HCT116 (cell line): ENCODE measurements at regions not wholly inside any gene's neighbourhood (a gene's known extent, or its start where the extent isn't known, plus 50 kb on each side); places are given as distances from the start of the nearest gene placed in this dataset.

Experiments
- ATAC-seq: fragments of 200-7000 bp; cut with Tn5 transposase; 2 replicates; pipeline ENCODE4 v1.9.1; 2020; ENCODE audit warnings: mild to moderate bottlenecking, moderate library complexity
- BruUV-seq: library from RNA; stranded (reverse); fragments of 400-500 nt; replicated peaks from 2 replicates; lab custom pipeline; 2021; lab: Mats Ljungman, UMichigan
- CTCF ChIA-PET: fragments of 300-600 bp; sonication (Branson Sonifier 250); formaldehyde crosslinking; loops from one replicate; lab custom pipeline; 2021; ENCODE audit warnings: antibody characterized with exemption; lab: Charles Lee
- POLR2A ChIA-PET: fragments of 300-600, 350-600 bp; sonication (Branson Sonifier 250); formaldehyde crosslinking; loops from one replicate; lab custom pipeline; 2021; ENCODE audit warnings: antibody characterized with exemption; lab: Charles Lee
- RAD21 ChIA-PET, 2 experiments: fragments of 300-600 bp; sonication (Branson Sonifier 250); formaldehyde crosslinking; loops; one replicate each; lab custom pipeline; 2023; ENCODE audit warnings: low total read pairs in 2 of 2; ENCODE audit not compliant: uncharacterized antibody in 2 of 2, unreplicated experiment in 2 of 2, low non-redundant PET in 1 of 2; lab: Charles Lee
- DNase-seq: peaks from one replicate; pipeline ENCODE4 v3.0.0-alpha.2; 2010; ENCODE audit warnings: low read depth, low spot score
- H2AFZ ChIP-seq: fragments of 200-600 bp; shearing (Covaris generic), sonication (generic); 2 replicates; pipeline ENCODE4 v1.6.1; 2017; ENCODE audit warnings: low read depth, mixed run types, mixed read lengths, antibody characterized with exemption, low read length; ENCODE audit not compliant: poor library complexity, severe bottlenecking
- H3K27ac ChIP-seq: 2 replicates; pipeline ENCODE4 v1.5.1; 2012; ENCODE audit warnings: low read depth, low read length
- H3K27me3 ChIP-seq: fragments of 200-600 bp; sonication (generic); 2 replicates; pipeline ENCODE4 v1.6.1; 2016; ENCODE audit warnings: mixed run types, low read length, mixed read lengths; ENCODE audit not compliant: insufficient read depth
- H3K36me3 ChIP-seq, 2 experiments: fragments of 200-500 bp in 1 of 2; fragments of 200-600 bp in 1 of 2; sonication (Bioruptor generic) in 1 of 2; sonication (generic) in 1 of 2; 2 replicates each; pipeline versions ENCODE4 v1.5.1 to v1.6.1; 2014 to 2016; ENCODE audit warnings: low read length in 2 of 2, inconsistent platforms in 1 of 2, mixed read lengths in 1 of 2, mixed run types in 1 of 2; ENCODE audit not compliant: insufficient read depth in 2 of 2, control insufficient read depth in 1 of 2
- H3K4me1 ChIP-seq, 2 experiments: fragments of 200-600 bp in 1 of 2; sonication (generic) in 1 of 2; 2 replicates each; pipeline versions ENCODE4 v1.5.1 to v1.6.1; 2012 to 2017; ENCODE audit warnings: low read length in 2 of 2, inconsistent platforms in 1 of 2, mild to moderate bottlenecking in 1 of 2, mixed read lengths in 1 of 2, mixed run types in 1 of 2, moderate library complexity in 1 of 2; ENCODE audit not compliant: insufficient read depth in 2 of 2, control insufficient read depth in 1 of 2
- H3K4me2 ChIP-seq: fragments of 200-600 bp; sonication (generic); 2 replicates; pipeline ENCODE4 v1.6.1; 2017; ENCODE audit warnings: mixed run types, low read length, mixed read lengths
- H3K4me3 ChIP-seq, 2 experiments: fragments of 200-600 bp in 1 of 2; sonication (generic) in 1 of 2; replicated peaks in 1 of 2; 2 replicates each; pipeline ENCODE4 v1.5.1; 2011 to 2016; ENCODE audit warnings: low read length in 2 of 2, control low read depth in 1 of 2, low read depth in 1 of 2, mild to moderate bottlenecking in 1 of 2, mixed read lengths in 1 of 2, mixed run types in 1 of 2
- H3K79me2 ChIP-seq: fragments of 200-600 bp; sonication (generic); 2 replicates; pipeline ENCODE4 v1.6.1; 2017; ENCODE audit warnings: mild to moderate bottlenecking, mixed run types, low read length, moderate library complexity, mixed read lengths; ENCODE audit not compliant: insufficient read depth
- H3K9ac ChIP-seq: fragments of 200-600 bp; sonication (generic); 2 replicates; pipeline ENCODE4 v1.6.1; 2016; ENCODE audit warnings: low read length, mixed read lengths
- H3K9me2 ChIP-seq: fragments of 200-600 bp; sonication (generic), shearing (Covaris generic); 2 replicates; pipeline ENCODE4 v1.6.1; 2017; ENCODE audit warnings: mixed run types, mild to moderate bottlenecking, moderate library complexity; ENCODE audit not compliant: insufficient read depth
- H3K9me3 ChIP-seq, 2 experiments: fragments of 200-500 bp in 1 of 2; fragments of 200-600 bp in 1 of 2; sonication (Bioruptor generic) in 1 of 2; sonication (generic) in 1 of 2; 2 replicates each; pipeline ENCODE4 v1.6.1; 2014 to 2017; ENCODE audit warnings: low read length in 2 of 2, mixed read lengths in 2 of 2, inconsistent platforms in 1 of 2, low read depth in 1 of 2, mild to moderate bottlenecking in 1 of 2, mixed run types in 1 of 2, moderate library complexity in 1 of 2; ENCODE audit not compliant: control insufficient read depth in 1 of 2, insufficient read depth in 1 of 2
- H4K20me1 ChIP-seq: fragments of 200-600 bp; sonication (generic), shearing (Covaris generic); 2 replicates; pipeline ENCODE4 v1.6.1; 2017; ENCODE audit warnings: mixed run types, mild to moderate bottlenecking, moderate library complexity; ENCODE audit not compliant: insufficient read depth
- CBX3 ChIP-seq: IDR thresholded peaks from 2 replicates; pipeline ENCODE4 v1.6.1; 2012; ENCODE audit warnings: low read depth
- CEBPB ChIP-seq: IDR thresholded peaks from 2 replicates; pipeline ENCODE4 v1.6.1; 2012; ENCODE audit warnings: low read depth
- EGR1 ChIP-seq: IDR thresholded peaks from 2 replicates; pipeline ENCODE4 v1.6.1; 2012; ENCODE audit warnings: low read depth
- FOSL1 ChIP-seq: IDR thresholded peaks from 2 replicates; pipeline ENCODE4 v1.6.1; 2012; ENCODE audit warnings: low read depth
- JUND ChIP-seq: IDR thresholded peaks from 2 replicates; pipeline ENCODE4 v1.6.1; 2012
- POLR2A ChIP-seq: IDR thresholded peaks from 2 replicates; pipeline ENCODE4 v1.7.0; 2011; ENCODE audit warnings: borderline replicate concordance; ENCODE audit not compliant: insufficient read depth, insufficient read length; ENCODE audit errors: extremely low read depth
- POLR2AphosphoS5 ChIP-seq: IDR thresholded peaks from 2 replicates; pipeline ENCODE4 v1.6.1; 2011; ENCODE audit warnings: mild to moderate bottlenecking, low read depth, low read length, moderate library complexity
- RAD21 ChIP-seq: IDR thresholded peaks from 2 replicates; pipeline ENCODE4 v1.6.1; 2012; ENCODE audit warnings: low read depth, mild to moderate bottlenecking
- SRF ChIP-seq: IDR thresholded peaks from 2 replicates; pipeline ENCODE4 v1.6.1; 2012; ENCODE audit warnings: low read depth
- TCF7L2 ChIP-seq: IDR thresholded peaks from 2 replicates; pipeline ENCODE4 v1.7.0; 2011; ENCODE audit warnings: borderline replicate concordance, inconsistent platforms; ENCODE audit not compliant: insufficient read depth, insufficient read length; ENCODE audit errors: extremely low read depth
- YY1 ChIP-seq: IDR thresholded peaks from 2 replicates; pipeline ENCODE4 v1.6.1; 2011; ENCODE audit warnings: low read length, low read depth, moderate library complexity, mild to moderate bottlenecking; ENCODE audit not compliant: insufficient replicate concordance; ENCODE audit errors: extremely low read depth
- ZFX ChIP-seq: fragments of 450-650 bp; IDR thresholded peaks from 2 replicates; pipeline ENCODE4 v1.6.1; 2017
- ZNF274 ChIP-seq: fragments of 200-500 bp; sonication (Bioruptor generic); IDR thresholded peaks from 2 replicates; pipeline ENCODE4 v1.6.1; 2014; ENCODE audit warnings: mild to moderate bottlenecking, low read depth, low read length, inconsistent platforms
- intact Hi-C: fragments of 100-400 bp; cut with micrococcal nuclease; formaldehyde crosslinking; loops from 2 replicates; pipeline ENCODE4 v1.10.0; 2022
- TF ChIP-seq, protein P1 (sequence below): IDR thresholded peaks from 2 replicates; pipeline ENCODE4 v1.6.1; 2012
- TF ChIP-seq, protein P2 (sequence below): IDR thresholded peaks from 2 replicates; pipeline ENCODE4 v1.6.1; 2012
- TF ChIP-seq, protein P3 (sequence below): IDR thresholded peaks from 2 replicates; pipeline ENCODE4 v1.6.1; 2011; ENCODE audit warnings: mild to moderate bottlenecking, low read length, moderate library complexity; ENCODE audit not compliant: insufficient replicate concordance; ENCODE audit errors: extremely low read depth
- TF ChIP-seq, protein P4 (sequence below), 3 experiments: fragments of 200-600 bp in 1 of 3; sonication (generic) in 1 of 3; IDR thresholded peaks in 2 of 3; conservative IDR thresholded peaks in 1 of 3; 2 replicates each; pipeline ENCODE4 v1.5.1; 2012 to 2017; ENCODE audit warnings: low read depth in 2 of 3, low read length in 2 of 3, antibody characterized with exemption in 1 of 3, borderline replicate concordance in 1 of 3, control low read depth in 1 of 3, mild to moderate bottlenecking in 1 of 3, mixed read lengths in 1 of 3, mixed run types in 1 of 3, moderate library complexity in 1 of 3; ENCODE audit not compliant: insufficient read depth in 1 of 3

- CTCF ChIA-PET, result no interaction called here
- intact Hi-C loops, result loop anchor here (10.0 kb wide), 1 partner anchor 55 kb away; no protein-coding TSS in a partner anchor
- RAD21 ChIA-PET, result no interaction called here
- POLR2A ChIA-PET, result no interaction called here
- no peak overlapping the region for H3K4me2 ChIP-seq
- H3K9ac ChIP-seq, result no peak overlapping the region
- no TSS peak for BruUV-seq
- H3K9me2 ChIP-seq, result no peaks in the 10 kb centered on the region
- peaks cover 17% of the 10 kb centered on the region; the same call in 1 of the 2 replicates for H3K27me3 ChIP-seq
- H3K36me3 ChIP-seq, result no peaks in the 10 kb centered on the region
- H3K79me2 ChIP-seq, result no peaks in the 10 kb centered on the region
- H3K27ac ChIP-seq, result no peak overlapping the region
- TF ChIP-seq, protein P1, sequence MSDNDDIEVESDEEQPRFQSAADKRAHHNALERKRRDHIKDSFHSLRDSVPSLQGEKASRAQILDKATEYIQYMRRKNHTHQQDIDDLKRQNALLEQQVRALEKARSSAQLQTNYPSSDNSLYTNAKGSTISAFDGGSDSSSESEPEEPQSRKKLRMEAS, result no peak
- no peak for TF ChIP-seq EGR1
- TF ChIP-seq, protein P2, sequence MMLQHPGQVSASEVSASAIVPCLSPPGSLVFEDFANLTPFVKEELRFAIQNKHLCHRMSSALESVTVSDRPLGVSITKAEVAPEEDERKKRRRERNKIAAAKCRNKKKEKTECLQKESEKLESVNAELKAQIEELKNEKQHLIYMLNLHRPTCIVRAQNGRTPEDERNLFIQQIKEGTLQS, result no peak
- TF ChIP-seq, protein P3, sequence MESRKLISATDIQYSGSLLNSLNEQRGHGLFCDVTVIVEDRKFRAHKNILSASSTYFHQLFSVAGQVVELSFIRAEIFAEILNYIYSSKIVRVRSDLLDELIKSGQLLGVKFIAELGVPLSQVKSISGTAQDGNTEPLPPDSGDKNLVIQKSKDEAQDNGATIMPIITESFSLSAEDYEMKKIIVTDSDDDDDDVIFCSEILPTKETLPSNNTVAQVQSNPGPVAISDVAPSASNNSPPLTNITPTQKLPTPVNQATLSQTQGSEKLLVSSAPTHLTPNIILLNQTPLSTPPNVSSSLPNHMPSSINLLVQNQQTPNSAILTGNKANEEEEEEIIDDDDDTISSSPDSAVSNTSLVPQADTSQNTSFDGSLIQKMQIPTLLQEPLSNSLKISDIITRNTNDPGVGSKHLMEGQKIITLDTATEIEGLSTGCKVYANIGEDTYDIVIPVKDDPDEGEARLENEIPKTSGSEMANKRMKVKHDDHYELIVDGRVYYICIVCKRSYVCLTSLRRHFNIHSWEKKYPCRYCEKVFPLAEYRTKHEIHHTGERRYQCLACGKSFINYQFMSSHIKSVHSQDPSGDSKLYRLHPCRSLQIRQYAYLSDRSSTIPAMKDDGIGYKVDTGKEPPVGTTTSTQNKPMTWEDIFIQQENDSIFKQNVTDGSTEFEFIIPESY, result no peak
- TF ChIP-seq, protein P4, sequence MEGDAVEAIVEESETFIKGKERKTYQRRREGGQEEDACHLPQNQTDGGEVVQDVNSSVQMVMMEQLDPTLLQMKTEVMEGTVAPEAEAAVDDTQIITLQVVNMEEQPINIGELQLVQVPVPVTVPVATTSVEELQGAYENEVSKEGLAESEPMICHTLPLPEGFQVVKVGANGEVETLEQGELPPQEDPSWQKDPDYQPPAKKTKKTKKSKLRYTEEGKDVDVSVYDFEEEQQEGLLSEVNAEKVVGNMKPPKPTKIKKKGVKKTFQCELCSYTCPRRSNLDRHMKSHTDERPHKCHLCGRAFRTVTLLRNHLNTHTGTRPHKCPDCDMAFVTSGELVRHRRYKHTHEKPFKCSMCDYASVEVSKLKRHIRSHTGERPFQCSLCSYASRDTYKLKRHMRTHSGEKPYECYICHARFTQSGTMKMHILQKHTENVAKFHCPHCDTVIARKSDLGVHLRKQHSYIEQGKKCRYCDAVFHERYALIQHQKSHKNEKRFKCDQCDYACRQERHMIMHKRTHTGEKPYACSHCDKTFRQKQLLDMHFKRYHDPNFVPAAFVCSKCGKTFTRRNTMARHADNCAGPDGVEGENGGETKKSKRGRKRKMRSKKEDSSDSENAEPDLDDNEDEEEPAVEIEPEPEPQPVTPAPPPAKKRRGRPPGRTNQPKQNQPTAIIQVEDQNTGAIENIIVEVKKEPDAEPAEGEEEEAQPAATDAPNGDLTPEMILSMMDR (IDR thresholded peaks at IDR 0.05 in 2 of 3, conservative IDR thresholded peaks at IDR 0.05 in 1 of 3; ENCODE audit: borderline replicate concordance in 1 of 3, insufficient read depth in 1 of 3, low read depth in 2 of 3, low read length in 2 of 3), result no peak
- no peak for TF ChIP-seq ZNF274
- no peak for TF ChIP-seq TCF7L2
- no peak for TF ChIP-seq JUND
- no peak for TF ChIP-seq CEBPB
- TF ChIP-seq SRF, result no peak
- TF ChIP-seq YY1, result no peak
- no peak for TF ChIP-seq RAD21
- no peak for TF ChIP-seq POLR2AphosphoS5
- no peak for TF ChIP-seq CBX3
- no peak for TF ChIP-seq FOSL1
- TF ChIP-seq ZFX, result no peak
- TF ChIP-seq POLR2A, result no peak
- no peak for DNase-seq
- no peaks in the 10 kb centered on the region; a peak in 1 of 4 replicates for H3K9me3 ChIP-seq
- H3K4me1 ChIP-seq, result no peaks in the 10 kb centered on the region
- no peak overlapping the region for H3K4me3 ChIP-seq
- H2AFZ ChIP-seq, result no peak overlapping the region
- no peak for ATAC-seq
- H4K20me1 ChIP-seq, result no peaks in the 10 kb centered on the region
Measured at GRCh38 chr9:34809504-34810186, 99.7 kb upstream of the CCL21 start.
